ENCODE measurements at regions not wholly inside any gene's neighbourhood (a gene's known extent, or its start where the extent isn't known, plus 50 kb on each side); places are given as distances from the start of the nearest gene placed in this dataset.
A peak's percentile ranks its signal among the peaks of the same experiment; 100 is the strongest.
"Not testable (repeated sequence)": the region's sequence is repeated elsewhere in the genome, so short reads cannot be mapped to it uniquely, and the experiment has no call there.

- no peak for FAIRE-seq
- no peak for DNase-seq (ENCODE audit: low spot score)
These were observed 121.2 kb downstream of the CRYAA start for GRCh38 chr21:43289966-43290365.

GRCh38 chr21:43289442-43289841 is 120.6 kb downstream of the CRYAA start:
- DNase-seq (ENCODE audit: low spot score) (no peak), FAIRE-seq (no peak)

- FAIRE-seq, result no peak
- DNase-seq (ENCODE audit: low spot score), result no peak
These were observed 119.3 kb downstream of the CRYAA start for GRCh38 chr21:43287795-43288755.

- no peak for DNase-seq (ENCODE audit: low spot score)
- peak; percentile 58 for FAIRE-seq
These were observed 118.4 kb downstream of the CRYAA start for GRCh38 chr21:43287111-43287760.

- no peak for DNase-seq (ENCODE audit: low spot score)
These were observed 117.4 kb downstream of the CRYAA start for GRCh38 chr21:43286196-43286595.

GRCh38 chr21:43284700-43285099 is 115.9 kb downstream of the CRYAA start:
- DNase-seq (ENCODE audit: low spot score) (no peak), FAIRE-seq (no peak)

More at GRCh38 chr21:43286196-43286595, 117.4 kb downstream of the CRYAA start:
- FAIRE-seq, result no peak

GRCh38 chr21:43284238-43284637 is 115.4 kb downstream of the CRYAA start:
- no peak for DNase-seq (ENCODE audit: low spot score)
- no peak for FAIRE-seq

- not testable (repeated sequence) for FAIRE-seq; DNase-seq (ENCODE audit: low spot score)
These were observed 115.1 kb downstream of the CRYAA start for GRCh38 chr21:43283925-43284221.

- peak; percentile 53 for FAIRE-seq
These were observed 114.5 kb downstream of the CRYAA start for GRCh38 chr21:43283136-43283924.

GRCh38 chr21:43282358-43283120 is 113.7 kb downstream of the CRYAA start:
- DNase-seq (ENCODE audit: low spot score), result no peak
- FAIRE-seq, result peak; percentile 59

More at GRCh38 chr21:43283136-43283924, 114.5 kb downstream of the CRYAA start:
- DNase-seq (ENCODE audit: low spot score), result no peak

- DNase-seq (ENCODE audit: low spot score) (no peak), FAIRE-seq (no peak)
These were observed 113.0 kb downstream of the CRYAA start for GRCh38 chr21:43281661-43282357.

GRCh38 chr21:43280949-43281633 is 112.3 kb downstream of the CRYAA start:
- DNase-seq (ENCODE audit: low spot score) (no peak), FAIRE-seq (no peak)

GRCh38 chr21:43279578-43279894 is 110.7 kb downstream of the CRYAA start:
- FAIRE-seq (no peak), DNase-seq (ENCODE audit: low spot score) (no peak)

- no peak for FAIRE-seq
These were observed 110.2 kb downstream of the CRYAA start for GRCh38 chr21:43278766-43279577.

GRCh38 chr21:43278359-43278758 is 109.6 kb downstream of the CRYAA start:
- DNase-seq (ENCODE audit: low spot score) (no peak), FAIRE-seq (no peak)

More at GRCh38 chr21:43278766-43279577, 110.2 kb downstream of the CRYAA start:
- no peak for DNase-seq (ENCODE audit: low spot score)

GRCh38 chr21:43277481-43278351 is 108.9 kb downstream of the CRYAA start:
- DNase-seq (ENCODE audit: low spot score), result no peak
- FAIRE-seq, result peak; percentile 44

- FAIRE-seq (no peak), DNase-seq (ENCODE audit: low spot score) (no peak)
These were observed 108.0 kb downstream of the CRYAA start for GRCh38 chr21:43276811-43277210.
